ENCODE measurements at regions not wholly inside any gene's neighbourhood (a gene's known extent, or its start where the extent isn't known, plus 50 kb on each side); places are given as distances from the start of the nearest gene placed in this dataset.

GRCh38 chr5:165863239-165863638 is 2357.8 kb downstream of the MAT2B start:
- no peak for TF ChIP-seq CTCF (IDR thresholded peaks at IDR 0.05)
- no peak for TF ChIP-seq POLR2A (IDR thresholded peaks at IDR 0.05)

All from transverse colon (tissue), 3 donors.